B cell (primary cell): ENCODE measurements at regions not wholly inside any gene's neighbourhood (a gene's known extent, or its start where the extent isn't known, plus 50 kb on each side); places are given as distances from the start of the nearest gene placed in this dataset.

Experiments
- CTCF ChIP-seq: fragments of 200-600 bp; IDR thresholded peaks from one replicate; pipeline ENCODE4 v1.8.0; 2022; ENCODE audit warnings: antibody characterized with exemption, mild to moderate bottlenecking
- EZH2 ChIP-seq: IDR thresholded peaks from 2 replicates; pipeline ENCODE4 v1.6.1; 2012; ENCODE audit warnings: borderline replicate concordance, low read depth, mild to moderate bottlenecking, moderate library complexity, low read length; ENCODE audit not compliant: insufficient read depth, poor library complexity, severe bottlenecking

DNA sequence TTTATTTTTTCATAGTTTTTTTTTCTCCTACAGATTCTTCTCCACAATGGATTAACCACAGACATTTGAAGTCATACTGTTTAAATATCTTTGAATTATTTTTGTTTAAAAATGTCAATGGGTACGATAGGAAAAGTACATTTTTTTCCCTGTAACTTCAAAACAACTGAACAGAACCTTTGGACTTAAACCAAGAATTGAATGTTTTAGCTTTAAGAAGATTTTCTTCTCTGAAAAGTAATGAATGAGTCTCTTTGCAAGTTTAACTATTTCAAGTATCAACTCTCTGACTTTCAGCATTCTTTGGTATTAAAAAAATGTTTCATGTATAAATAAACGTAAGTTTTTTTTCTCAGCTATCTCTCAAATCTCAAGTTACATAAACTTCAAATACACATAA lies 364.3 kb downstream of the FBXO8 start:
- TF ChIP-seq CTCF (no peak), EZH2 (no peak)
